GM19025 (cell line): ENCODE measurements at regions not wholly inside any gene's neighbourhood (a gene's known extent, or its start where the extent isn't known, plus 50 kb on each side); places are given as distances from the start of the nearest gene placed in this dataset.
"Not testable (repeated sequence)": the region's sequence is repeated elsewhere in the genome, so short reads cannot be mapped to it uniquely, and the experiment has no call there.

Experiments used
- ATAC-seq: cut with Tn5 transposase; IDR thresholded peaks from one replicate; pipeline ENCODE4 v1.9.1; 2021; ENCODE audit warnings: mild to moderate bottlenecking, low read depth, moderate library complexity; ENCODE audit not compliant: unreplicated experiment

DNA sequence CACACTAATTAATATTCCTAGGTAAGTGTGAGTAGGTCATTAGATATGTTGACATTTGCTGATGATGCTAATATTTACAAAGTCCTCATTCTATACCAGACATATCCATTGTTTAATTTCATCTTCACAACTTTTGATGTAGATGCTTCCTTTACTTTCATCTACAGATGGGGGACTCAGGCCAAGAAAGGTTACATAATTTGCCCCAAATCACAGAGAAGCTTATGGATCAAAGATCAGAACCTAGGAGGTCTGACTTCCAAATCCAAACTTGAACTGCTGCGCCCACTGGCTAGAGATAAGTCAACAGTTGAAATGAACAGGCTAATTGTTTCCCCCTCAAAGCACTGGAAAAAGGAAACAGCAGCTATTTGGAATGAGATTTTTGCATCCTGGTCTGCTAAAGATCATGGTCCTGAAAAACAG, 95.6 kb upstream of the TMEM178A start:
- ATAC-seq: no peak

DNA sequence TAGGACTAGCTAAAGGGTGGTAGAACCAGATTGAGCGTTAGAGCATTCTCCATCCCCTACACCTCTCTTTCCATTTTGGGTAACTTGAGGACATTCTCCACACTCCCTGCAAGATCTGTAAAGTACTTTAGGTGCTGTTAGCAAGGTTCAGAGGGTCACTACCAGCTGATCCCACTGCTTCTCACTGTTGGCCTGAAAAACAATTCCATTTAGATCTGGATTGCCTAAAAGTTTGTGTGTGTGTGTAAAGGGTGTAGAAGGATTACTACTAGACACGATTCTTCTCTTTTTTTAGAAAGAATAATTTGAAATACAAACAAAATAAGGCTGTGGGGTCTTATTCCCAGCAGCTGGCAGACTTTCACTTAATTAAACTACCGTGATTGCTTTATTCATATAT, 95.1 kb upstream of the TMEM178A start:
- ATAC-seq: no peak

DNA sequence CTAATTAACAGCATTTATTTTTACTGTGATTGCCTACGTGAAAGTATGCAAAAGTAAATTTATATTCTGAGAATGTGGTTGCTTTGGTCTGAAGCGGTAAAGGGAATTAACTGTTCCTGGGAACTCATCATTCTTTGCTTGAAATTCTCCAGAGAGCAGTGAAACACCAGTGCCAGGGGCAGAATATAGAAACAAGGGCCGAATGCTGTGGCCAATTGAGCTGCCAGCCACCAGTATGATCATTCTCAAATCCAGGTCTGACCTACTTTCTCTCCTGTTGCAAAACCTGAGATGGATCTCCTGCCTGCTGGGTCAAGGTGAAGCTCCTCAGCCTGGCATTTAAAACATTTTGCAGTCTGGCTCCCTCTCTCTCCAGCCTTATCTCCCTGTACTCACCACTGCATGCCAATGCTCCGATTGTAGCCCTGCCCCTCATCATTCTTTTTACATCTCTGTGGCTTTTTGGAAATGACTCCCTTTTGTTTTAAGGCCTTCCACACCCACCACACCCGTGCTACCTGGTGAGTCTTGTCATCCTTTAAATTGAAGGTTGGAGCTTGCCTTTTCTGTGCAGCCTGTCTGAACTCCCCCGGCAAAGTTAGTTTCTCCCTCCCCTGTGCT, 94.5 kb upstream of the TMEM178A start:
- ATAC-seq: no peak

DNA sequence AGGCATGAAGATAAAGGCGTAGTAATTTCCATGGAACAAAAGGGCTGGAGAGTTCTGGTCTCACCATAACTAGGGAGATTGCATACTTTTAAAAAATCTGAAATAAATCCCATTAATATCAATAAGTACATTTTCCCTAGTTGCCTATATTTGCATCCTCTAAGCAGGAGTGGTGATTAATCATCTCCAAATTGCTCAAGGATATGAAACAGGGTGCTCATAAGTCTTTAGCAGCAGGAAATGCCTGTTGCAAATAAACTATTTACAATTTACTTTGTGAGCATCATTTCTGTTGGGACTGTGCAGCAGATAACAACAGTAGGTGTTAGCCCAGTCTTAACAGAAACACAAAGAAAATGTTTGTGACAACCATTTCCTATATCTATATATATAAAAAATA, 92.4 kb upstream of the TMEM178A start:
- ATAC-seq: no peak

DNA sequence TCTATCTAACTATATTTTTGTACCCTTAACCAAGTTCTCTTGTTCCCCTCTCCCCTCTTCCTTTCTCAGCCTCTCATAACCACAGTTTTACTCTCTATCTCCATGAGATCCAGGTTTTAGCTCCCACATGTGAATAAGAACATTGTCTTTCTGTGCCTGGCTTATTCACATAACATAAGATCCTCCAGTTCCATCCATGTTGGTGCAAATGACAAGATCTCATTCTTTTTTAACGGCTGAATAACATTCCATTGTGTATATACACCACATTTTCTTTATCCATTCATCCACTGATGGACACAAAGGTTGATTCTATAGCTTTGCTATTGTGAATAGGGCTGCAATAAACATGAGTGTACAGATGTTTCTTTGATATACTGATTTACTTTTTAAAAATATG, 83.9 kb upstream of the TMEM178A start:
- ATAC-seq: no peak

DNA sequence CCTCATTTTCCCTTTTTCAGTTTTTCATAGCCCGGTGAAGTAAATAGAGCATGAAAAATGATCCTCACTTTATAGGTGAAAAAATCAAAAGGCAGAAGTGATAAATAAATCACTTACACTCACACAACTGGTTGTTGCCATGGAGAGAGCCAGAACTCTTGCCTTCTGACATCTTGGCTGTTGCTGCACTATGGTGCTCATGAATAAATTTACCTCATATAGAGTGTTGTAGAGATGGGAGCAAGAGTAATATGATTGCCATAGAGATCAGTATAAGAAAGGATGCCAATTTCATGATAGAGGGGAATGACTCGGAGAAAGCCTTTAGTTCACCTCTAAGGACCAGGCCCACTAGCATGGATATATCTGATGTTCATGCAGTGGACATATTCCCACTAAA, 82.5 kb upstream of the TMEM178A start:
- ATAC-seq: no peak

DNA sequence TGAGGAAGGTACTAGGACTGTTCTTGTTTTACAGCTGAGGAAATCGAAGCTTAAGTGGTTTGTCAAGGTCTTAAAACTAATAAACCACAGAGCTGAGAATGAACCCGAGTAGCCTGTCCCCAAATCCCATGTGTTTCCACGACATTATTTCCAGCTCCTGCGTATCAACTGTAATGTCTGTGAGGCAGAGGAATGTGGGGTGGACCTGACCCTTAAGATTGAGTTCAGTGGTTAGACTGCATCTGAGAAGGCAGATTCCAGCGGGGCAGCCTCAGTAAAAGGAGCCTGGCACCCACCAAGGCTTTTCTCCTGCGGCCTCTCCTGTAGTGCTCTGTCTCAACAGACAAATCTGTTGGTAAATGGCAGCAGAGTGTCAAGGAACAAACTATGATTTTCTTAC, 81.9 kb upstream of the TMEM178A start:
- no peak for ATAC-seq

DNA sequence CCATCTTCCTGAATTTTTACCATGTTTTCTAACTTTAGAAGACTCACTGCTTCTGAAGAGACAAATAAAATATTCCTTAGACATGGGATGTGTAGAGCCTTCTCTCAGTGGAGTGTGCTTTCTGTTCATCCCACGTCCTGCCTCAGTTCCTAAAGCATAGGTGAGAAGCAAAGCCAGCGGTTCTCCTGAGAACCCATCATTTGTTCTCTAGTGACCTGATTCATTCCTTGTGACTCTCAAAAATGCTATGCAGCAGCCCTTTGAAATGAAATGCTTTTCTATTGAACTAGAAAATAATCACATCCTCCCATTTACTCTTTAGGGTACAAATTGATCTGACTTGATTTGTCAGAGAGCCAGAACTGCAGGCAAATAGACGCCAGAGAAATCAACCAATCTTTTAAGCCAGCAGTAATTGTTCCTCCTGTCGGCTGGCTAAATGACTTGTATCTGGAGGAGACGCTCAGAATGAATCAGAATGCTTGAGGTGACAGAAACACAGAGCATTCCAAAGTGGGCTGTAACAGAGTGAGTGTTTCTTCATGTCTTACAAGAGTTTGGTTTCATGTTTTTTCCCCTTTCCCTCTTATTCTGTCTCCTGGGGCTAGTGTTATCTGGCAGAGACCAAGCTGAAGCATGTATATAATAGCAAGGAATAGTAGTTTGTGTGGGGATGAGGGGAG, 81.3 kb upstream of the TMEM178A start:
- no peak for ATAC-seq

DNA sequence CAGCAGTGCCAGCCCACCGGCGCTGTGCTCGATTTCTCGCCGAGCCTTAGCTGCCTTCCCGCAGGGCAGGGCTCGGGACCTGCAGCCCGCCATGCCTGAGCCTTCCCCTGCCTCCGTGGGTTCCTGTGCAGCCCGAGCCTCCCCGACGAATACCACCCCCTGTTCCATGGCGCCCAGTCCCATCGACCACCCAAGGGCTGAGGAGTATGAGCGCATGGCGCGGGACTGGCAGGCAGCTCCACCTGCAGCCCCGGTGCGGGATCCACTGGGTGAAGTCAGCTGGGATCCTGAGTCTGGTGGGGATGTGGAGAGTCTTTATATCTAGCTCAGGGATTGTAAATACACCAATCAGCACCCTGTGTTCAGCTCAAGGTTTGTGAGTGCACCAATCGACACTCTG, 80.2 kb upstream of the TMEM178A start:
- not testable (repeated sequence) for ATAC-seq

DNA sequence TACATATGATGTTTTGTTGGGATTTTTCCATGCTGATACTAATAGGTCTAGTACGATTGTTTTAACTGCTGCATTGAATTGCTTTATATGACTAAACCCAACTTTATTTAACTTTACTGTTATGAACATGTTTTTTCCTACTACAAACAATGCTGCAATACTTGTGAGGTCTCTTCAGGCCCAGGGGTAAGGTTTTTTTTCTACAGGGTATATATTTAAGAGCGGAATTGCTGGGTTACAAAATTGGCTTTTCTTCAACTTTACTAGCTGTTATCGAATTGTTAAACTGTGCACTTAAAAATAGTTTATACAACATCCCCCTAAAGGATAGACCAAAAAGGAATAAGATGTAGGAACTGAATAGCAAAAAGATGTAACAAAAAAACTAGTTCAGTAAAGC, 78.5 kb upstream of the TMEM178A start:
- ATAC-seq: no peak

DNA sequence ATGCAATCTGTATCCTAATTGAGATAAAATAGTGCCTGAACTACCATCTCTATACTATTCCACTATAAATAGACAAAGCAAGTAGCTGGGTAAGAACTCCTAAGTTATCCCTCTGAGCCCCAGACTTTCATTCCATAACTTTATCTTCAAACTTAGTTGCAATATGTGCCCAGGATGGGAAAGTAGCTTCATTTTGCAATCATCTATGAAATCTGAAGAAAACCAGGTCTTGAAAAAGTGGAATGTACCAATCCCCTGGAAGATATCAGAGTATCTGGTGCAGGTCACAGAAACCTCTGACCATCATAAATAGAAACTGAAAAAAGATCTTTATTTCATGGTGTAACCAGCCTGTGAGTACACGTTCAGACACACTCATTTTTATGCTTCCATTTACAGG, 78.1 kb upstream of the TMEM178A start:
- ATAC-seq: no peak

DNA sequence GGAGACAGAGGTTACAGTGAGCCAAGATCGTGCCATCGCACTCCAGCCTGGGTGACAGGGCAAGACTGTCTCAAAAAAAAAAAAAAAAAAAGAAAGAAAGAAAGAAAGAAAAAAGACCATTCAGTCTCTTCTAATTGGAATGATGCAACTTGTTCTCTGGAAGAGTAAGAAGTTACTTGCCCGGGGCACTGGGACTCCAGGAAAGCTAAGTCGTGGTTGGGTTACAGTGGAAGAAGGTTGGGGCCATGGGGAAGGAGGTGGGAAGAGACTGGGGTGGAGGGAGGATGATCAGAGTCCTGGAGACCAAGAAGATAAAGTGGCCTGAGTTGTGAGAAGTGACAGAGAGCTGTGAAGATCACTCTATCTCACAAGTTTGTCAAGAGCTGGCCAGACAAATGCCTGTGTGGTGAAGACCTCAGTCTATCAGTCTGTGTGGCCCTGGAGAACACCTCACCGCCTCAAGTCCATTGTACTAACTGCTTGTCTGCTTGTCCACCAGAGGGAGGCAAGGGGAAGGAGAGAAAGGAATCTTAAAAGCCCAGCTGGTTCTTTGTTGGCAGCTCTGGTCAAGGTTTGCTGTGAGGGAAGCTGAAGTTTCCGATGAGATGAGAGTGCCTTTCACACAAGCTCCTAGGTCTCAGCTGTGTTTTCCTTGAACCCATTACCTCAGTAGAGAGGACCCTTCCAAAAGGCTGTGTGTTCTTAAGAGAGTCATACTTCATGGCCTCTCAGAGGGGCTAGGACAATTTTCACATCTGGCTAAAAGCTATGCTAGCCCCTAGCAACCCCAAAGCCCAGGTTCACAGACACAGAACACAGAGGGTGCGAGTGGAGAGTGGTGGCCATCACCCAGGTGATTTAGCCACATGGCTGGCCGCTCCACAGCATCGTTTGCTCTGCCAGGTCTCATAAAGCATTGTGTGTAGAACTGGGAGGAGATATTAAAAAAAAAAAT, 72.0 kb upstream of the TMEM178A start:
- no peak for ATAC-seq

DNA sequence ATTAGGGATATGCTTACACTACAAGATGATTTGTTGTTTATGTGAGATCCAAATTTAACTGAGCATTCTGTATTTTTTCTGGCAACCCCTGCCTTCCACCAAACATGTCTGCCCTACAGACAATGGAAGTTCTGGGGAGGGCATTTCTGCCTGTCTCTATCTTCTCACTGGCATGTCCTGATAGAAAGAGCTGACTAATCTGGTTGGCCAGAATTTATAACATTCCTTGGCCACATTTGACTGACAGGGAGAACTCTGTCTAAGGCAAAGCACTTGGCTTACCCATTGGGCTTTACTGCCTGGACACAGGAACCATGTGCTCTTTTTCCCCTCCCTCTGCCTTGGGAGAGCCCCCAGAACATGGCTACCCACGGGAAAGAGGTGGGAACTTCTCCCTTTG, 70.6 kb upstream of the TMEM178A start:
- ATAC-seq: no peak

DNA sequence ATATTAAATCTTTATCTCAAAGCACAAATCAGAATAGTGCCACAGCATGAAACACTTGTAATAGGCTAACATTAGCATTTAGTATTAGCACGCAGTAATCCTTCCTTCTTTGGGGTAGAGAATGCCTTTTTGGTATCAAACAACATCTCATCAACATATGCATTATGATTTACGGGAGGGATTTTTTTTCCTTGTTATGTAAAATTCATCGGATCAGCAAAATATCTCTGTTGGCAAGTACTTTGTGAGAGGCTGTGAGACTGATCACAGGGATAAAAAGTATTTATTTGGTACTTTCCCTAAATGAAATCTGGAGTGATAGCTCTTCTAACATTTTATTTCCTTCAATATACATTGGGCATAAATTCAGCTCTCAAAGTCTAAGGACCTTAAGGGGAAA, 68.4 kb upstream of the TMEM178A start:
- no peak for ATAC-seq

DNA sequence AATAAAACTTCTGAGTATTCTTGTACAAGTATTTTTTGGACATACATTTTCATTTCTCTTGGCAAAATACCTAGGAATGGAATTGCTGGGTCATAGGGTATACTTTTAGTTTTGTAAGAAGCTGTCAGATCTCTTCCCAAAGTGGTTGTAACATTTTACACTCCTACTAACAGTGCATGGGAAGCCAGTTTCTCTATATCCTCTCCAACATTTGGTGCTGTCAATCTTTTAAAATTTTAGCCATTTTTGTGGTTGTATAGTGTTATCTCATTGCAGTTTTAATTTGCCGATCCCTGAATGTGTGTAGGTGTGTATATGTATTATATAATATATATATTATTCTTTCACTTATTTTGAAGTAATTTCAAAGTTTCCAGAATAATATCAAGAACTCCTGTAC, 63.1 kb upstream of the TMEM178A start:
- ATAC-seq: no peak

DNA sequence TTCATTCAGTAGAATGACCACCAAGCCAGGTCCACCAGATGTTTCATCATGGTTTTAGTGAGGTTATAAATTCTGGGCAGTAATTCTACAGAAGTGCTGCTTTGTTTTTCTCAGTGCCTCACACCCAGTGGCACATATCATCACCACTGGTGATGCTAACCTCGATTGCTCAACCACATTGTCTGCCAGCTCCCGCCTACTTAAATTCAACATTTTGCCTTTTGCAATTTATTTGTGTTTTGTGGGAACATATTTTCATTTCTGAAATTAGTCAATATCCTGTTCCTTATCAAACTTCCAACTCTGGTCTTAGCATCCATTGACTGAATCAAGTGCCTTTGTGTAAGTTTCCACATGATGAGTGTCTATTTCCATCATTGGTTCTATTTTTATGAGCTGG, 62.3 kb upstream of the TMEM178A start:
- ATAC-seq: no peak

DNA sequence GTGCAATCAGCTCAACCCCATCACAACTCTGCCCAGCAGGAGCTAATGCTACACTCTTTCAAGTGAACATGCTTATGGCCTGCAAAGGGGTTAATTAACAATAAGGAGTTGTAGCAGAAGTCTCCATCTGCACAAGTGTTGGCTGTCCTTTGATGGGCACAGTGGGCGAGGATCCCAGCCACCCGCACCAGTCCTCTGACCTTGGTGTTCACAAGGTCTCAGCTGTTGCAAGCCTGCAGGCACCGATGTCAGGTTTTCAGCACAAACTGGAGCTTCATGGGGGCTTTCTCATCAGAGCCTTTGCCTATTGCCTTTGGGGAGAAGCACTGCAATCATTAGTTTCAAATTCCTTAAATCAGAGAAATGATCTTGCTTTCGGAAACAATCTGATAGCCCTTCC, 60.9 kb upstream of the TMEM178A start:
- no peak for ATAC-seq

DNA sequence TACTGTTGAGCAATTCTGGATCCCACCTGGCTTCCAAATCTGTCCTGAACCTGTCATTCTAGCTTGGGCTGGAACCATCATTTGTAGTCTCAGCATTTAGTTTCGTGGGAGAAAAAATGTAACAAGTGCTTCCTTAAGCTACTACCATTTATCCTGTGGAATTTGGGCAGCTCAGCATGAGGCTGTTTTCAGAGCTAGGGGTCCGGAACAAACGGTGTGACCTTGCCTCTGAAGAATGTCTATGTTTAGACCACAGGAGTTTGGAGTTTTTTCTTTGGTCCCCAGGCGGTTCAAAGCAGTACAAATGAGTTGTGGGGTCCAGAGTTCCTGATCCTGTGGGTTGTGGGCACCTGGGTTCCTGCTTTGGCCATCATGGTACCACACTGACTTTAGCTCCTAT, 59.1 kb upstream of the TMEM178A start:
- no peak for ATAC-seq

DNA sequence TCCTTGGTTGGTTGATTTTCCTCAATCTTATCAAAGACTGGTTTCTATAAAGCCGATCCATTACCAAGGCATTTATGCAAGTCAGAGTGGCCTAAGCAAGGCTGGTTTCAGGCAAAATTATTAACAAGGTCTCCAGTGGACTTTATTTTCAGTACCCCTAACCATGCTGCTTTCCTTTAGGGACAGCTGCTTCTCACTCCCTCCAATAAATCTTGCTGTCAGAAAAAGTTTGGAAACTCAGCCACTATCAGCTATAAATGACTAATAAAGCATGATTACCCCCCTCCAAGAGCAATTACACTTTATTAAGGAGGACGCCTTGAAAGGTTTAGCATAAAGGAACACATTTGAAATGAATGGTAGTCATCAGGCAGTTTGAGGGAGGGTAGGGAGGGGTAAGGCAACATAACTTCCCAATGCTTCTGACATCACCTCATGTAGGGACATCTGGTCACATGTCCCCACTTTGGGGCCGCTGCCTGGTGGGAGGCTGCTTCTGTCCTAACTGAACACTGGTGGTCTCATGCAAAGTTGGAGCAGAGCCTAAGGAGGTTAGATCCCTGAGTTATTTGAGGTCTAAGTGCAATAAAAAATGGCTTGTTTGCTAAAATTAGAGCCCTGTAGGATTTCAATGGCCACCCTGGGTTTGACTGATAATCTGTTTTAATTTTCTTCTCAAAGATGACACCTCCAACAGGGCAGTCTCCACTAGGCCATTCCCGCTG, 58.0 kb upstream of the TMEM178A start:
- no peak for ATAC-seq

DNA sequence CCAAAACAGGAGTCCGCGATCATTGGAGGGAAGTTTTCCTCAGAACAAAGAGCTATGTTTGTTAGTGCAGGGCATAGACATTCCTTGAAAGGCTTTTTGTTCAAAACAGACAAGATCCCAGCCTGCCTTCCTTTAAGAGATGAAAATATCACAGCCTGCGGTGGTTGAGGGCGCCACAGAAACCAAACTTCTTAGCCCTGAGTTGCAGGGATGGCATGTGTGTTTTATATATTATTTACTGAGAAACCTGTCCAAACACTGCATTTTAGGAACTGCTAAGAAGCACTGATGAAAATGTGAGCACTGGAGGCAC, 57.5 kb upstream of the TMEM178A start:
- ATAC-seq: no peak
